Pancreas (tissue), 10 donors: ENCODE measurements at regions not wholly inside any gene's neighbourhood (a gene's known extent, or its start where the extent isn't known, plus 50 kb on each side); places are given as distances from the start of the nearest gene placed in this dataset.

Source experiments
- ATAC-seq, 4 donors: fragments of 200-7000 bp; cut with Tn5 transposase; one replicate each; pipeline versions ENCODE4 v1.8.0 to v1.9.1; 2020; ENCODE audit warnings: mild to moderate bottlenecking in 4 of 4, moderate library complexity in 4 of 4
- DNase-seq, 6 donors: peaks; one replicate each; pipeline ENCODE4 v3.0.0-alpha.2; 2020
- FAIRE-seq: peaks from 2 replicates; lab custom pipeline; 2012; peaks lifted over from hg19 to GRCh38; lab: Jason Lieb, UNC
- H3K27ac ChIP-seq, 4 donors: fragments of 200-600 bp; sonication (generic); 1 replicate in 3 of 4; 2 replicates in 1 of 4; pipeline versions ENCODE4 v1.5.0 to v1.8.0; 2020
- H3K27me3 ChIP-seq, 4 donors: fragments of 200-600 bp; one replicate each; pipeline ENCODE4 v1.8.0; 2021
- H3K36me3 ChIP-seq, 3 donors: fragments of 200-600 bp; sonication (generic) in 1 of 3; one replicate each; pipeline versions ENCODE4 v1.5.0 to v1.8.0; 2020 to 2021
- H3K4me1 ChIP-seq, 3 donors: fragments of 200-600 bp; one replicate each; pipeline ENCODE4 v1.8.0; 2021
- H3K4me3 ChIP-seq, 4 donors: fragments of 200-600 bp; sonication (generic) in 2 of 4; one replicate each; pipeline versions ENCODE4 v1.5.0 to v1.8.0; 2020 to 2021
- H3K9me3 ChIP-seq, 4 donors: fragments of 200-600 bp; one replicate each; pipeline ENCODE4 v1.8.0; 2021
- CTCF ChIP-seq, 4 donors: fragments of 200-600 bp; sonication (generic) in 3 of 4; IDR thresholded peaks; one replicate each; pipeline versions ENCODE4 v1.5.0 to v1.8.0; 2021; ENCODE audit warnings: antibody characterized with exemption in 4 of 4
- WGBS, 2 donors: extraction: QIAGEN DNeasy Blood & Tissue Kit; methylation state at CpG; one replicate each; pipeline ENCODE4 v1.1.7; 2013; 5-methylcytosine and 5-hydroxymethylcytosine counted together
- intact Hi-C, 3 donors: fragments of 100-400 bp; cut with DNase I; formaldehyde crosslinking; loops; one replicate each; pipeline versions ENCODE4 v1.11.1 to v1.14.2; 2022
- donor health status: healthy with polysubstance abuse.
- donor health status: DM: no; HTN: no; CAD: no; lungs with moderate emphysema.
- donor health status: DM: no; HTN: no; CAD: no.
- donor health status: control.
- donor health status: control.
- donor health status: Bipolar disorder and iron deficiency.
- donor health status: DM: yes; HTN: yes; CAD: no.
- donor health status: DM: no; HTN: no; CAD: no.
- donor health status: DM: no; HTN: no; CAD: no.
- donor health status: DM: yes; HTN: yes; CAD: no.

- no peak overlapping the region for H3K27ac ChIP-seq
- FAIRE-seq (no peak), DNase-seq (no peak), ATAC-seq (no peak)
- no peaks in the 10 kb centered on the region for H3K4me1 ChIP-seq
- intact Hi-C loops, result no loop called here
- WGBS, 2 donors, result 68 to 71% methylated on average over 2 of the region's 2 CpGs
- no peak for TF ChIP-seq CTCF (IDR thresholded peaks at IDR 0.05)
- H3K9me3 ChIP-seq, result no peaks in the 10 kb centered on the region
- H3K36me3 ChIP-seq, result no peaks in the 10 kb centered on the region
- no peak overlapping the region for H3K4me3 ChIP-seq
- H3K27me3 ChIP-seq, result no peaks in the 10 kb centered on the region
Measured at GRCh38 chr12:96098631-96099030, 63.2 kb upstream of the LTA4H start.

- H3K4me1 ChIP-seq, result no peaks in the 10 kb centered on the region
- no peak for TF ChIP-seq CTCF (IDR thresholded peaks at IDR 0.05)
- no peaks in the 10 kb centered on the region for H3K9me3 ChIP-seq
- FAIRE-seq (no peak), DNase-seq (no peak), ATAC-seq (no peak)
- H3K27me3 ChIP-seq, result no peaks in the 10 kb centered on the region
- no peak overlapping the region for H3K4me3 ChIP-seq
- no peaks in the 10 kb centered on the region for H3K36me3 ChIP-seq
- intact Hi-C loops, result no loop called here
- WGBS, 2 donors, result 69 to 72% methylated on average over 3 of the region's 3 CpGs
- H3K27ac ChIP-seq, result no peak overlapping the region
Measured at GRCh38 chr12:96099421-96099820, 64.0 kb upstream of the LTA4H start.

GRCh38 chr12:96099986-96100385, 64.6 kb upstream of the LTA4H start:
- no peaks in the 10 kb centered on the region for H3K9me3 ChIP-seq
- TF ChIP-seq CTCF (IDR thresholded peaks at IDR 0.05), result no peak
- FAIRE-seq, result no peak
- no peaks in the 10 kb centered on the region for H3K36me3 ChIP-seq
- DNase-seq, result no peak
- ATAC-seq, result no peak
- 85 to 87% methylated on average over 7 of the region's 7 CpGs for WGBS, 2 donors
- no peak overlapping the region for H3K27ac ChIP-seq
- H3K4me3 ChIP-seq, result no peak overlapping the region
- H3K27me3 ChIP-seq, result no peaks in the 10 kb centered on the region
- intact Hi-C loops, result no loop called here
- no peaks in the 10 kb centered on the region for H3K4me1 ChIP-seq

DNA sequence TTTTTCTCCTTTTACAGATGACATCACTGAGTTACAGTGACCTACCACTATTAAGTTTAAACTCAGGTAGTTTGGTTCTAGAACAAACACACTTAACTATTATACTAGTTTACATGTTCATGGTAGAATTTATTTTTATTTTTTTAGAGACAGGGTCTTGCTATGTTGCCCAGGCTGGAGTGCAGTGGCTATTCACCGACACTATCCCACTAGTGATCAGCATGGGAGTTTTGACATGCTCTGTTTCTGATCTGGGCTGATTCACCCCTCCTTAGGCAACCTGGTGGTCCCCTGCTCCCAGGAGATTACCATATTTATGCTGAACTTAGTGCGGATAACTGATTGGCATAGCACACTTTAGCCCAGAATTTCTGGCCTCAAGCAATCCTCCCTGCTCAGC, 66.4 kb upstream of the LTA4H start:
- intact Hi-C loops, result no loop called here
- TF ChIP-seq CTCF (IDR thresholded peaks at IDR 0.05), result no peak
- Histone ChIP-seq H3K27ac (no peak overlapping the region), H3K4me3 (no peak overlapping the region), H3K36me3 (no peaks in the 10 kb centered on the region), H3K4me1 (no peaks in the 10 kb centered on the region), H3K9me3 (no peaks in the 10 kb centered on the region), H3K27me3 (no peaks in the 10 kb centered on the region)
- ATAC-seq (no peak), DNase-seq (no peak), FAIRE-seq (no peak)
- 93 to 98% methylated on average over 2 of the region's 2 CpGs for WGBS, 2 donors

DNA sequence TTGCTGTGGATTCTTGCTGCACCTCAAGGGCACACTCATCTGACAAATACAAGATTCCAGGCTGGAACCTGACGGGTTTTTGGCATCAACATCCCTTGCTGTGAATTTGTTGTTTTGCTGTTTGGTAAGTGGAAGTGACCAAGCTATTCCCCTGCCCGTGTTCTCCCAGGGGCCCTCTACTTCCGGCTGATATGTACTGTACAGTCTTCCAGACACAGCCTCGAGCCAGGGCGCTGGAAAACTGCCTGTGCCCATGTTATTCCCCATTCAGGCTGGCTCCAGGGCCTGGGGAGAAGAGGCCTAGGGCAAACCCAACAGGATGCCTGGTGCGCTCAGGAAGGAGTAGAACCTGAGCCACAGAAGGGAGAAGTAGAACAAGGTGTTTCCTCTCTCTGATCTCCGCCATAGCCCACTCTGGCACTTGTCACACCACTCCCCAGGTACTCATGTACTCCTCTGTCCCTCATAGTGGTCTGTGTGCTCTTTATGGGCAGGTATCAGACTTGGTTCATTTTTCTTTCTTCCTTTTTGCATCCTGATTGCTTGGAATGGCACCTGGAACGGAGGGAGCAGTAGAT, 67.8 kb upstream of the LTA4H start:
- Histone ChIP-seq H3K27ac (no peak overlapping the region), H3K4me1 (no peaks in the 10 kb centered on the region), H3K27me3 (no peaks in the 10 kb centered on the region), H3K9me3 (no peaks in the 10 kb centered on the region), H3K36me3 (no peaks in the 10 kb centered on the region), H3K4me3 (no peak overlapping the region)
- DNase-seq, result no peak
- 77 to 81% methylated on average over 8 of the region's 8 CpGs for WGBS, 2 donors
- no peak for ATAC-seq
- intact Hi-C loops, result no loop called here
- no peak for FAIRE-seq
- TF ChIP-seq CTCF (IDR thresholded peaks at IDR 0.05), result no peak
